ENCODE measurements at regions not wholly inside any gene's neighbourhood (a gene's known extent, or its start where the extent isn't known, plus 50 kb on each side); places are given as distances from the start of the nearest gene placed in this dataset.

DNA sequence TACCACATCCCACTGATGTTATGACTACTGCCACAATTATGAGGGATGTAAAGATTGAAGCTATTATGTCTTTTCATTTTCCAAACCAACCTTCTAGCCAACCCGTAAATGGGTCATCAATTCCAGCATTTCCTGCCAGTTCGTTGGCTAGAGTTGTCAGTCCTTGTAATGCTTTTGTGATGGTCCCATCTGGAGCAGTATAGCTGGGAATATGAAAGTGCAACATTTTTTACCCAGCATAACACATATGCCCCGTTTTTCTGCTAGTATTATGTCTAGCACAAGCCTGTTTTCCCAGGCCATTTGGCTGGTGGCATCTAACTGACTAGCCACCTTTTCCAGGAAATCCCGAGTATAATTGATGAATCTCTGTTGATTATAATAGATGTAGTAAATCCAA, 1501.6 kb upstream of the SLC39A10 start:
- H3K4me1 ChIP-seq (ENCODE audit: insufficient read depth, low read length), result no peaks in the 10 kb centered on the region
- POLR2A ChIA-PET (ENCODE audit: unreplicated experiment), result no interaction called here
- H2AFZ ChIP-seq (ENCODE audit: low read length), result no peak overlapping the region
- H3K9me2 ChIP-seq (replicated peaks; ENCODE audit: low read length), result no peaks in the 10 kb centered on the region
- intact Hi-C loops (cut with micrococcal nuclease), result no loop called here
- no peak overlapping the region for H3K4me3 ChIP-seq (ENCODE audit: low read length)
- ATAC-seq (no peak), DNase-seq (no peak)
- no peaks in the 10 kb centered on the region for H3K9me3 ChIP-seq (ENCODE audit: low read length)
- TF ChIP-seq, protein P1, sequence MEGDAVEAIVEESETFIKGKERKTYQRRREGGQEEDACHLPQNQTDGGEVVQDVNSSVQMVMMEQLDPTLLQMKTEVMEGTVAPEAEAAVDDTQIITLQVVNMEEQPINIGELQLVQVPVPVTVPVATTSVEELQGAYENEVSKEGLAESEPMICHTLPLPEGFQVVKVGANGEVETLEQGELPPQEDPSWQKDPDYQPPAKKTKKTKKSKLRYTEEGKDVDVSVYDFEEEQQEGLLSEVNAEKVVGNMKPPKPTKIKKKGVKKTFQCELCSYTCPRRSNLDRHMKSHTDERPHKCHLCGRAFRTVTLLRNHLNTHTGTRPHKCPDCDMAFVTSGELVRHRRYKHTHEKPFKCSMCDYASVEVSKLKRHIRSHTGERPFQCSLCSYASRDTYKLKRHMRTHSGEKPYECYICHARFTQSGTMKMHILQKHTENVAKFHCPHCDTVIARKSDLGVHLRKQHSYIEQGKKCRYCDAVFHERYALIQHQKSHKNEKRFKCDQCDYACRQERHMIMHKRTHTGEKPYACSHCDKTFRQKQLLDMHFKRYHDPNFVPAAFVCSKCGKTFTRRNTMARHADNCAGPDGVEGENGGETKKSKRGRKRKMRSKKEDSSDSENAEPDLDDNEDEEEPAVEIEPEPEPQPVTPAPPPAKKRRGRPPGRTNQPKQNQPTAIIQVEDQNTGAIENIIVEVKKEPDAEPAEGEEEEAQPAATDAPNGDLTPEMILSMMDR (conservative IDR thresholded peaks at IDR 0.05; ENCODE audit: low read depth, low read length), result no peak
- TF ChIP-seq EZH2 (IDR thresholded peaks at IDR 0.05; ENCODE audit: low read length, unreplicated experiment) (no peak), EZH2phosphoT487 (IDR thresholded peaks at IDR 0.05; ENCODE audit: borderline replicate concordance, low read length) (no peak)
- no peaks in the 10 kb centered on the region for H3F3A ChIP-seq (ENCODE audit: low read length, unreplicated experiment)
- no peaks in the 10 kb centered on the region for H3K36me3 ChIP-seq (ENCODE audit: low read depth, low read length)
- no peak overlapping the region for H3K4me2 ChIP-seq (ENCODE audit: low read length)
- H3K27me3 ChIP-seq (ENCODE audit: low read length), result no peaks in the 10 kb centered on the region
- BruUV-seq (replicated peaks), result no TSS peak
- CTCF ChIA-PET, result no interaction called here
- H3K27ac ChIP-seq (ENCODE audit: low read length), result no peak overlapping the region
- no peak overlapping the region for H3K9ac ChIP-seq (ENCODE audit: low read length)
- H3K79me2 ChIP-seq (ENCODE audit: low read length), result no peaks in the 10 kb centered on the region
- H4K20me1 ChIP-seq (ENCODE audit: low read length), result no peaks in the 10 kb centered on the region

DNA sequence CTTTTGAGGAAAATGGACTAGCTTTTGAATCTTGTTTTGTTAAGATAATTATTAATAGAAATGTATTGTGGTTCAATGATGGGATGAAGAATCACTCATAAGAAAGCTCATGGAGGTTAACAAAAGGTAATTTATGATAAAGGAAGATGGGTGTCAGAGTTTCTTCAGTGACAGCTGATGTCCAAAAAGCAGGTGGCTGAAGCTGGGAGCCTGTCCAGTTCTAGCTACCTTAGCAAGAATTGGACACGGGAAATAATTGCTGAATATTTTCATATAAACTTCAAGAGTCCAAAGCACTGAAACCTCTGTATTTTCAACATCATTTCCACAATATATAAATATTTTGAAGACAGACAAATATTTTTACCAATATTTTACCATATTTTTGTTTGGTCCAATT, 1505.8 kb upstream of the SLC39A10 start:
- TF ChIP-seq EZH2phosphoT487 (IDR thresholded peaks at IDR 0.05; ENCODE audit: borderline replicate concordance, low read length), result no peak
- TF ChIP-seq, protein P1 (conservative IDR thresholded peaks at IDR 0.05; ENCODE audit: low read depth, low read length), result no peak
- TF ChIP-seq EZH2 (IDR thresholded peaks at IDR 0.05; ENCODE audit: low read length, unreplicated experiment), result no peak
- intact Hi-C loops (cut with micrococcal nuclease), result no loop called here
- Histone ChIP-seq H3F3A (ENCODE audit: low read length, unreplicated experiment) (no peaks in the 10 kb centered on the region), H3K9me3 (ENCODE audit: low read length) (no peaks in the 10 kb centered on the region), H3K9me2 (replicated peaks; ENCODE audit: low read length) (no peaks in the 10 kb centered on the region), H3K36me3 (ENCODE audit: low read depth, low read length) (no peaks in the 10 kb centered on the region), H3K4me1 (ENCODE audit: insufficient read depth, low read length) (no peaks in the 10 kb centered on the region), H3K79me2 (ENCODE audit: low read length) (no peaks in the 10 kb centered on the region), H4K20me1 (ENCODE audit: low read length) (no peaks in the 10 kb centered on the region), H3K9ac (ENCODE audit: low read length) (no peak overlapping the region), H3K4me3 (ENCODE audit: low read length) (no peak overlapping the region), H3K27ac (ENCODE audit: low read length) (no peak overlapping the region), H2AFZ (ENCODE audit: low read length) (no peak overlapping the region), H3K4me2 (ENCODE audit: low read length) (no peak overlapping the region), H3K27me3 (ENCODE audit: low read length) (no peaks in the 10 kb centered on the region)
- no peak for DNase-seq
- ChIA-PET POLR2A (ENCODE audit: unreplicated experiment) (no interaction called here), CTCF (no interaction called here)
- ATAC-seq, result no peak
- no TSS peak for BruUV-seq (replicated peaks)

DNA sequence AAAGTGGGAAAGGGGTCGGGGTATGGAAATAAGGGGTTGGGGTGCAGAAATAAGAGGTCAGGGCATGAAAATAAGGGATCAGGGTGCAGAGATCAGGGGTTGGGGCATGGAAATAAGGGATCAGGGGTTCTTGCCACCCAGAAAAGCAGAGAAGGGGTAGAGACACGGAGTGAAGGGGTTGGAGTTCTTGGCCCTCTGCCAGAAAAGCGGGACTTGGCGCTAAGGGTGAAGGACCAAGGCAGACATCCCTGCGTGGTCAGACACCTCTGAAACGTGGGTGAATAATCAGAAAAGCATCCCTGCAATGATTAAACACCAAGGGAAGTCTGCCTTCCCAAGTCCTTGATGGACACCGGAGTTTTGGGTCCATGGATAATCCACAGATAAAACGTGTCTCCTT, 1521.6 kb upstream of the SLC39A10 start:
- no TSS peak for BruUV-seq (replicated peaks)
- Histone ChIP-seq H4K20me1 (ENCODE audit: low read length) (no peaks in the 10 kb centered on the region), H2AFZ (ENCODE audit: low read length) (no peak overlapping the region), H3K9me3 (ENCODE audit: low read length) (no peaks in the 10 kb centered on the region), H3K36me3 (ENCODE audit: low read depth, low read length) (no peaks in the 10 kb centered on the region), H3K4me1 (ENCODE audit: insufficient read depth, low read length) (no peaks in the 10 kb centered on the region), H3K9me2 (replicated peaks; ENCODE audit: low read length) (no peaks in the 10 kb centered on the region), H3K4me3 (ENCODE audit: low read length) (no peak overlapping the region), H3K27me3 (ENCODE audit: low read length) (no peaks in the 10 kb centered on the region), H3F3A (ENCODE audit: low read length, unreplicated experiment) (no peaks in the 10 kb centered on the region), H3K9ac (ENCODE audit: low read length) (no peak overlapping the region), H3K27ac (ENCODE audit: low read length) (no peak overlapping the region), H3K4me2 (ENCODE audit: low read length) (no peak overlapping the region), H3K79me2 (ENCODE audit: low read length) (no peaks in the 10 kb centered on the region)
- ChIA-PET CTCF (no interaction called here), POLR2A (ENCODE audit: unreplicated experiment) (no interaction called here)
- ATAC-seq, result no peak
- no peak for DNase-seq
- TF ChIP-seq EZH2 (IDR thresholded peaks at IDR 0.05; ENCODE audit: low read length, unreplicated experiment) (no peak), EZH2phosphoT487 (IDR thresholded peaks at IDR 0.05; ENCODE audit: borderline replicate concordance, low read length) (no peak)
- TF ChIP-seq, protein P1 (conservative IDR thresholded peaks at IDR 0.05; ENCODE audit: low read depth, low read length), result no peak
- intact Hi-C loops (cut with micrococcal nuclease), result no loop called here
